NOMO-1 (cell line): ENCODE measurements at regions not wholly inside any gene's neighbourhood (a gene's known extent, or its start where the extent isn't known, plus 50 kb on each side); places are given as distances from the start of the nearest gene placed in this dataset.

Source experiments
- DNase-seq, 2 experiments: peaks; one replicate each; lab custom pipeline; 2025; ENCODE audit not compliant: unreplicated experiment in 2 of 2; lab: John Stamatoyannopoulos, UW

DNA sequence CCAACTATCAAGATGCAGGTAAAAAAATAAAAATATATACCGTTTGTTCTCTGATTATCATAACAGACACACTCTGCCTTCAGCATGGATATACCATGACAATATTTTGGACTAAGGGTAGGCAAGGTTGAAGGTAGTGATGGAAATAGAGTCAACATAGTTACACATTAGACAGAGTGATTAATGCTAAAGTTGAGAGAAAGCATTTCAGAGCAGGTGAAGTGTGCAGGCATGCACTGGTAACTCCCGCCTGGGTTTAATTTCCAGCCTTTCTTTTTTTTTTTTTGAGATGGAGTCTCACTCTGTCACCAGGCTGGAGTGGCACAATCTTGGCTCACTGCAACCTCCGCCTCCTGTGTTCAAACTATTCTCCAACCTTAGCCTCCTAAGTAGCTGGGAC is 458.5 kb downstream of the TLR4 start:
- no peak for DNase-seq

DNA sequence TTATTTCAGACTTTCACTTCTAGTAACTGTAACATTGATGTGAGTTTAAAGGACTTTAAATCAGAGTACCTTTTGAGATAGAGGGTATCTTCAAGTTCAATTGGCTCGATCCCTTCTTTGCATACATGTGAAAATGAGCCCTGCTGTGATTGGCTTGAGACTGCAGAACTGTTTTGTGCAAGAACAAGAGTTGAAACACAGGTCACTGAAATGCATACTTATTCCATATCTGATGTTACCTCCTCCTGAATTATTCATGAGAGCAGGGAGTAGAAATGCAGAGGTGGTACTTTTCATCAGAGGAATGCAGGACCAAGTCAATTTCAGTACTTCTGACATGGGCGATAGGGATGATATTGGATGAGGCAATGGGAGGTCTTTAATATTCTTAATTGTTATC is 459.5 kb downstream of the TLR4 start:
- no peak for DNase-seq

DNA sequence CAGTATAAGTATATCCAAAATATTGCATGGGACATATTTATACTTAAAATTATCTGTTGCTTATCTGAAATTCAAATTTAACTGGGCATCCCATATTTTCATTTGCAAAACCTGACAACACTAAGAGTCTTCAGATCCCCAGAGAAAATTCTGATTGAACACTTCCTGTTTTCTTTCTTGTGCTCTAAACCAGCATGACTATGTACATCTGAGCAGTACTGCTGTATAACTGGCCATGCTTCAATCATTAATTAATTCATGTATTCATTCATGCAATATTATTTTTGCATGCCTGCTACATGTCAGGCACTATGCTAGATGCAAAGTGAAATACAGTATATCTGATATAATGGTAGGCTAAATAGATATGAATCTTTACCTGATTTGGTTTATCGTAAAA is 461.2 kb downstream of the TLR4 start:
- DNase-seq, result no peak

DNA sequence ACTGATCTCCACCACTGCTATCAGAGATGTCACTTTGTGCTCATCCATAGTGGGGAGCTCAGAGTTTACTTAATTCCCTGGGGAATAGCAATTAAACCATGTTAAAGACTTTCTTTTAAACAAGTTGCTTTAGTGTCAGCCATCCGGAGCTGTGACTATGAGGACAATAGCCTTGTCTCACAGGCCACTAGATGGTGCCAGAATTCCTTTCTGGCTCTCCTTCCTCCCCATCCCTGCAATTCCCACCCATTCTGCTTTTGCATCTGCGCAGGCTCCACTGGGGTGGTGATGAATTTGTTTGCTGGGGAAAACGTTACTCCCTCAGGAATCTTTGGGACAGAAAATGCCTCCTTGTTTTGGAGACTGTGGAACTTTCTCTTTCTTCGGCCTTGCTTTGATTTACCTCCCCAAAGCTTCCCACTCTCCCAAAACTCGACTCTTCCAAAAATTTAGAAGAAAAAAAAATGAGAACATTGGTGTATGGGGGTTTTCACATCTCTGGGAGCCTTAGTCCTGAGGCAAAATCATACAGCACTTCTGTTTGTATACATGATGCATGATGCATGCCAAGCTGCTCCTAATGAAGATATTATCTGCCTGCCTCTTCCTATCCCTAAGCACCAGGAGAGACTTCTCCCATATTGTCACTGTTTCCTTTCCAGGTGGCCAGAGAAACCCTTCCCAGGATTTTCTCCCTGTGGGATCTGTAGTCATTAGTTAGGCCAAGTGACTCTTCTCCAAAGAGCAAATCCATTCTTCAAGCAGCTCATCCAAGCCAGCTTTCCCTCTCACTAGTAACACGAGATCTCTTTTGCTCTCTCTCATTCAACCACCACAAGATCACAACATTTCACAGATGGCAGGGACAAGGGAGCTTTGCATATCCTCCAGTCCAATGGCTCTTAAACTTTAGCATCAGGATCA is 466.1 kb downstream of the TLR4 start:
- DNase-seq, result no peak

DNA sequence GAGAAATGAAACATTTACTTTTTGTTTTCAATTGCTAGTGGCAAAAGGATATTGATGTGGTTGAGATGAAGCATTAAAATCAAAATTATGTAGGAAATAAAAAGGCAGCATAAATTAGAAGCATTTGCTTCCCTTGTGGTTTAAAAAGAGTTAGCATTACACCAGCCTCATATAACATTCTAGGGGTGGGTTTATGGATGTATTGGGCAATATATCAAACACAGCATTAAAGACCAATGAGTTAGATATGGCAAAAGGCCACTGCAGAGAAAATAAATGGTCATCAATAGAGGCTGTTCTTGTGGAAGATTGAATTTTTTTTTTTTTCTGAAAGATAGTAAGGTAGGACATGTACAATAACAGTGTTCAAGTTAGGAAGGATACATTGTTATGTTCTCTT is 473.0 kb downstream of the TLR4 start:
- no peak for DNase-seq

DNA sequence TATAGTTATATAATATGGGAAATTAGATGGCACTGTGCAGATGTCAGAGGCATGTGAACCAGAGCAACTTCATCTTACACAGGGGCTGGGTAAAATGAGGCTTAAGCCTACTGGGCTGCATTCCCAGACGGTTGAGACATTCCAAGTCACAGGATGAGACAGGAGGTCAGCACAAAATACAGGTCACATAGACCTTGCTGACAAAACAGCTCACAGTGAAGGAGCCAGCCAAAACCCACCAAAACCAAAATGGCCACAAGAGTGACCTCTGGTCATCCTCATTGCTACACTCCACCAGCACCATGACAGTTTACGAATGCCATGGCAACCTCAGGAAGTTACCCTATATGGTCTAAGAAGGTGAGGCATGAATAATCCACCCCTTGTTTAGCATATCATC is 479.4 kb downstream of the TLR4 start:
- no peak for DNase-seq

DNA sequence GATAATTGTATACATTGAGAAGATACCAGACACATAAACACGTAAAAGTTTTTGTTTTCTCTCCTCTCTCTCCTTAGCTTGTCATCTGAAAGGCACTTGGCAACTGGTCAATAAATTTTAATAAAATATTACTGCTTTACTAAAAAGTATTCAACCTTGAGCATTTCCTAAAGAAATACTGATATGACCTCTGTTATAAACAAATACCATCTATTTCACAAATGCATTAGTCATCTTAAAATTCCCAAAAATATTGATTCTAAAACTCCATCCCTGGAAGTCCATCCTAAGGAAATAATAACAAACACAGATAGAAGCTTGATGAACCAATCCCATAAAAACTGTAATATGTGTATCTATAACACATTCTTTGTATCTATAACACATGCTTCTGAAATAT is 483.2 kb downstream of the TLR4 start:
- no peak for DNase-seq

DNA sequence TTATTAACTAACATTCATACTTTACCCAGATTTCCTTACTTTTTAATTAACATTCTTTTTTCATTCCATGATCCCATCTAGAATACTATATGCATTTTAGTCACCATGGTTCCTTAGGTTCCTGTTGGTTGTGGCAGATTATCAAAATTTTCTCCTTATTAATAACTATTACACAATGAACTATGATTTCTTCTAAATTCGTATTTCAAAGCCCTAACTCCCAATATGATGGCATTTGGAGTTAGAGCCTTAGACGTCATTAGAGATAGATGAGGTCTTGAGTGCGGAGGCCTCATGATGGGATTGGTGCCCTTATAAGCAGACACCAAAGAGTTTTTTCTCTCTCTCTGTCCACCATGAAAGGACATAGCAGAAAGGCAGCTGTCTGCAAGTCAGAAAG is 485.4 kb downstream of the TLR4 start:
- no peak for DNase-seq

DNA sequence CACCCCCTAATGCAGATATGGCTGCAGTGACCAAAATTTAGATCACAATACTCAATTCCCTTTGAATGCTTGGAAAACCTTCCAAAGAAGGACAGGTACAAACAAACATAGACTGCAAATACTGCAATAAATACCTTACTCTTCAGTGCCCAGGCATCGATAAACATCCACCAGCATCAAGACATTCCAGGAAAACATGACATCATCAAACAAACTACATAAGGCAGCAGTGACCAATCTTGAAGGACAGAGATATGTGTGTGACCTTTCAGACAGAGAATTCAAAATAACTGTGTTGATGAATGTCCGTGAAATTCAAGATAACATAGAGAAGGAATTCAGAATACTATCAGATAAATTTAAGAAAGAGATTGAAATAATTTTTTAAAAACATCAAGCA is 488.6 kb downstream of the TLR4 start:
- DNase-seq, result no peak

DNA sequence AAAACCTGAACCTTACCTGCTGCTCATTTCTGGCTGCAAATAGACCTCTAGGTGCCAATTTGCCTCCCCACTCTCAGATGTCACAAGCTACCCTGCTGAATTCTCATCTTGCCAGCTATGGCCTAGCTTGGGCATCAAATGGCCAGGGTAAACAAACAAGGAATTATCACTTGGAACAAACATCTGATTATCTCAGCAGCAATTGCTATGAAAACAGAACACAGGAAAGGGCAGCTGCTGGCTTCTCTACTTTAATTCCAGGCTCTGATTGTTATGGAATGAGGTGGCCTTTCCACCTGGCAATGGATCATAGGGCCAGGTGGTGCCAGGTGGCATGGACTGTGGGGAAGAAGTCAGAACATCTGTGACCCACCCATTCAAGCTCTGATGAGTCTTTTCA is 505.1 kb downstream of the TLR4 start:
- DNase-seq, result no peak

DNA sequence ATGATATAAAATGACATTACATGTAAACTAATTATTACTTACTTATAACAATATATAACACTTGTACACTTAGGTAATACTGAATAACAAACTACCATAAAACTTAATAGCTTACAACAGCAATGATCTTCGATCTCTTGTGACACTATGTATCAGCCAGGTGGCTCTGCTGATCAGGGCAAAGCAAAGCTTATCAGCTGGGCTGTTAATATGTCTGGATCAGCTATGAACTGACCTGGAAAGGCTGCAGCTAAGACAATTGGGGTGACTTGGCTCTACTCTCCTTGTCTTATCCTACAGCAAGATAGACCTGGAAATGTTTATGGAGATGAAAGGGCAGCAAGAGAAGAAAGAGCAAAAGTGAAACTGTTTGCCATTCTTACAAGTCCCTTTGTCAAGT is 511.3 kb downstream of the TLR4 start:
- DNase-seq, result no peak

DNA sequence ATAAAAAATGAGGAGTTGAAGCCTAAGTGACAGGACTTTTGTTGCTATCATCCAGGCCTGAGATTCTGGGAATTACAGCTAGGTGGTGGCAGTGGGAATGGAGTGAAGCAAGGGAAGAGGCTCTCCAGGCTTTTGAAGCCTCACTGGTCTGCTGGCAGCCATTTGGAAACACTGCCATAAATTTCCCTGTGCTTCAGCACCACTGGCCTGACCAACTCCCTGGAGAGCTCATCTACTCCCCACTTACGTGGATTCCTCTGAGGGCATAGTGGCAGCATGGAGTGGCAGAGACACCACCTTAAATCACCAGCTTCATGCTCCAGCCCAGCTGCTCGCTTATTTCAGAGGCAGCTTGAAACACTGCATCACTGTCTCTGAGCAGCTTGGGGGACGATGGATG is 518.2 kb downstream of the TLR4 start:
- no peak for DNase-seq

DNA sequence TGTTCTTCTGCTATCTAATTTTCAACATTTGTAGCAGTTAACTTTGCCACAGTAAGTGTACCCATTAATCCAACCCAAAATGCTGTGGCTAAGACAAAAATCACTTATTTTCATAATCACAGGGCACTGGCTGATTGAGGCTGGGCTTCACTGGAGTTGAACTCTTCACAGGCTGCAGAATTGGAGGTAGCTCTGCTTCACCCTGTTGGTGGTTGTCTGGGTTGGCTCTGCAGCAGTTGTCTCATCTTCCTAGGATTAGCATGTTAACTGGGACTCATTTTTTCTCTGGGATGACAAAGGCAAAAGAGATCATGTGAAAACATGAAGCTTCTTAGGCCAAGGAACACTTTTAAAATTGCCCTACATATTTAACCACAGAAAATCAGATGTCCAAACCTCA is 518.9 kb downstream of the TLR4 start:
- no peak for DNase-seq

DNA sequence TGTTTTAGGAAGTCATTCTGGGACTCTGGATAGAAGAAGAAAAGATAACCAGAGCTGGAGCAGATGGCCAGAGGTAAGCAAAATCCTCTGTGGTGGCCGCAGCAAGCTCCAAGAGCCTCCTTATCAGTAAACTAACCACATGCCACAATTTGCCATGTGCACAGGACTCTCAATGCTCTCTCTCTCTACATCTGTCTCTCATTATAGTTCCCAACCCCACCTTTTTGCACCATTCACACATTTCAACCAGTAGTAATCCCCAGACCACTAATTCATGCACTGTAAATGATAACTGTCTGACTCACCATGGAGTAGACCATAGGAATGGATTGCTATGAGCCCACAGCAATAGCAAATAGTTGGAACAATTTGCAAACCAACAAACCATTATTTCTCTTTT is 526.1 kb downstream of the TLR4 start:
- DNase-seq, result no peak

DNA sequence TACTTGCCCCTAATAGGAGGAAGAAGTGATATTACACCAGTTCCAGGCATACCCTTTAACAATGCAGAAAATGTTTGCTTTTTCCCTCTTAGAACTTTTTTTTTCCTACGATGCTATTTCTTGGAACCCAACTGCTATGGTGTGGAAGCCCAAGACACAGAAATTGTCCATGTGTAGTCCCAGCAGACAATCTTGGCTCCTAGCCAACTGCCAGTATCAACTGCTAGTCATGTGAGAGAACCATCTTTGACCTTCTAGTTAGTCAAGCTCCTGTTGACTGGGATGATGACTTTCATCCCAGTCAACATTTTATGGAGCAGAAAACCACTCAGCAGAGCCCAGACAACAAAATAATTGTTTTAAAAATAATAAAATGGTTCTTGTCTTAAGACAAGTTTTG is 532.4 kb downstream of the TLR4 start:
- no peak for DNase-seq

DNA sequence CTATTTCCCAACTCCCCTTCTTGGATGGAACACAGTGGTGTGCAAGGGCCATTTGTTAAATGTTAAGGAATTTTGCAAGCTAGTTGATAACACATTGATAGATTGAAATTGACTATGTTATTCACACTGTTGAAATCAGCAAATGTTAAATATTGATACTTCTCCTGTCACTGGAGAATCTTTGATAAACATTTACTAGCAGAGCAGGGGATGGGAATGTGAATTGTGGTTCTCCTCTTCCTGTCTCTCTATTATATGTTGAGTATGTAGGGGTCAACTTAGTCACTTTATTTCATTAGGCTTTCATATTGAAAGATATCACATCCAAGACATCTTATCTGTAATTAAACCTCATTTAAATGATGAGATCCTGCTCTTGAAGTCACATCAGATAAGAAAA is 533.9 kb downstream of the TLR4 start:
- no peak for DNase-seq

DNA sequence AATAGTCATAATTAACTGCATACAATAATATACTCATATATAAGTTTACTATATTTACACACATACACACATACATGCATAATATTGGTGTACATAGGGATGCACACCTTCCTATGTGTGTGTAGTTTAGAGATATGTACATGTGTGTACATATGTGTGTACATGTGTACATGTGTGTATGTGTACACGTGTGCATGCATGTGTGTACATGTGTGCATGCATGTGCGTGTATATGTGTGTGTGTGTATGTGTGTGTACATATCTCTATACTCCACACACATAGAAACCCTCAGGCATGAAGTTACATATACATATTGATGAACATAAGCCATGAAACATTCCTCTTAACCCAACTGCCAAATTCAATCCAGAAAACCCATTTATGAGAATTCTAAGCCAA is 547.8 kb downstream of the TLR4 start:
- no peak for DNase-seq

DNA sequence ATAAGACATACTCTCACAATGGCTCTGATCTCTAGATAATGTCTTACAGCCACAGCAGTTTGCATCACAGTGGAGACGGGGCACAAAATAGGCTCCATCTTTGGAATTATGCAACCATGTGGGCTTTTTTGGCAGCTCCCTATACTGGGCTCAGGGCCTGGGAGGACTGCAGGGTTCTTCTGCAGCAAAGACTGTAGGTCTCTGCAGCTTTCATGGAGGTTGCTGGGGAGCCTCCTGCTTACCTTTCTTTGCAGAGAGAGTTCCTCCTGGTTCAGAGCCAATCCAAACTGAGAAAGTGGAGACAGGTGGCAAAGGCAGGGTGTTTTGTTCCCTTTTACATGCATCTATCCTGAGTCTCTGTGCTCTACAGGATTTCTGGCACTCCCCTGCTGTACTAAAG is 558.0 kb downstream of the TLR4 start:
- no peak for DNase-seq

DNA sequence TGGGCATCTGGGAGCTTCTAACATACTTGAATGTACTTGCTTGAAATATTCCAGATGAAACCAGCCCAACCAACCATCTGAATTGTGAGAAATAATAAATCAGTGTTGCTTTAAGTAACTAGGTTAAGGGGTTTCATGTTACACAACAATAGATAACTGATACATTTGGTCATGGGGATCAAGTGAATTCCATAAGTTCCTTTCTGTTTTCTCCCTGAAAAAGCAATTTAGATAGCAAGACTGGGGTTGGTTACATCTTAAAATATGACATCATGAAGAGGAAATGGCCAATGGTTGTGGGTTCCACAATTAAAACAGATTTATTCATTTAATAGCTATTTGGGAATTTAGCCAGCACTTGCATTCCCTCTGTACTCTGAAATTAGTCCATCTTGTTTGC is 559.7 kb downstream of the TLR4 start:
- no peak for DNase-seq

DNA sequence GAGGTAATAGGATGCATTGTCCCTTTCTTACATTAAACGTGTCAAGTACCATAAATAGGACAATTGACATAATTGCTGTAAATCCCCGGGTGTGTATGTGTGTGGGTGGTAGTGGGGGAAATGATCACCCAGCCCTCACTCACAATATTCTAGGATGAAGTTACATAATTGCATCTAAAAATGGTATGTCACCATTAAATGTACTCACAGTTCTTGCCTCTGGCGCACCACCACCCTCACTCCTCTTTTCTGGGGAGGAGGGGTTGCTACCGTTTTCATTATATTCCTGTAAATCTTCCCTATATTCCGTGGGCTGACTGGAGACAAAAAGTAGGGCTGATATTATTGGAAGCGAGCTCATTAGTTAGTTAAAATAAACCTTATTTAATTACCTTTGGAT is 563.8 kb downstream of the TLR4 start:
- no peak for DNase-seq

DNA sequence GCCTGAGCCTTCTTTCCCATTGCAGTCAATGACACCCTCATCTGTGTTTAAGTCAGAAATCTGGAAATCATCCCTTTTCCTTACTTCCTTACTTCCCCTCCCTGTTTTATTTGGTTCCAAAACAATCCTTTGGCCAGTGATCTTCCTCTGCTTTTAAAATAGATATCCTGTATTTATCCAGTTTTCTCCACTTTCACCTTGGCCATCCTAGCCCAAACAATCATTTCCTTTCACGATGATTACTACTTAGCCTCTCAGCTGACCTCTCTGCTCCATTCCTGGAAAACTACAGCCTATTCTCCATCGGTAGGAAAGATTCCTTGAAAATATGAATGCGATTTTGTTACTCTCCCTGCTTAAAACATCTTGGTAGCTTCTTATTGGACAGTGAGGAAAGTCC is 565.4 kb downstream of the TLR4 start:
- DNase-seq, result no peak

DNA sequence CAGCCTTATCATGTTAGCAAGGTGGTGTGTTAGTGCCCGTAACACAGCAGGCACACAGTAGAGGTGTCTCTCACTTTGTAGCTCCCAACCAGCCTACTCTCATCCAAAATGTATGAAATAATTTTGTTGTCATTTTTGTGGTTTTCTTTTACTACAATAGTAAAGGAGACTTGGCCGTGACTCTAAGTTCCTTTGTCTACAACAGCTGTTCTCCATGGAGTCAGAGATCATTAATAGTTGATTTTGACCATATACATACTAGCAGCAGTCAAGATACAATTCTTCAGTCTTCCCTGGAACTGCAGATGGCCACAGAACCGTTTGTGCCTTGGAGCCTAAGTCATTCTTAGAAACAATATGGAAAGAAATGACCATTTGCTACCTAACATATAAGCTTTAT is 567.1 kb downstream of the TLR4 start:
- DNase-seq, result no peak

DNA sequence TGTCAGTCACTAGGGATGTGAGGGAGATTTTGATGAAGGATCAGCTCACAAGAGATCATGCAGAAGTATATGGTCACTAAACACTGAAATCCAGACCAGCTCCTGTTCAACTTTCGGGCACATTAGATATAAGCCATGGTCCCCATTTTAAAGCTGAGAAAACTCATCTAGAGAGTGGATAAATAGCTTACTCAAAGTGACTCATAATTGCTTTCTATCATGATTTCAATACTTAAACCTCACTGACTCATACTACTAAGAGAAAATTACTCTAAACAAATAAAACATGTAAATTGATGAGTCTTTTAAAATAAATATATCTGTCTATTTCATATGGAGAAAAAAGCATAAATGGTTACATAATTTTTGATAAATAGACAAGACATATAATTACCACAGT is 567.7 kb downstream of the TLR4 start:
- DNase-seq, result no peak
